CD4-positive, alpha-beta T cell (primary cell): ENCODE measurements at regions not wholly inside any gene's neighbourhood (a gene's known extent, or its start where the extent isn't known, plus 50 kb on each side); places are given as distances from the start of the nearest gene placed in this dataset.

Experiments used
- ATAC-seq: fragments of 200-7000 bp; cut with Tn5 transposase; one replicate; pipeline ENCODE4 v1.10.0; 2022; ENCODE audit warnings: mild to moderate bottlenecking; ENCODE audit not compliant: poor library complexity
- CTCF ChIA-PET: fragments of 350-600 bp; sonication (Branson Sonifier 250); formaldehyde crosslinking; loops from one replicate; lab custom pipeline; 2021; ENCODE audit warnings: antibody characterized with exemption, inconsistent platforms; lab: Charles Lee
- POLR2A ChIA-PET: fragments of 350-600 bp; sonication (Branson Sonifier 250); formaldehyde crosslinking; loops from one replicate; lab custom pipeline; 2021; ENCODE audit warnings: antibody characterized with exemption, inconsistent platforms; lab: Charles Lee
- DNase-seq, 14 experiments: peaks; one replicate each; pipeline ENCODE4 v3.0.0-alpha.2; 2013 to 2020; ENCODE audit warnings: mixed read lengths in 2 of 14
- H3K27ac ChIP-seq, 2 donors: one replicate each; pipeline versions ENCODE4 v1.5.1 to v1.7.0; 2013; ENCODE audit warnings: low read length in 2 of 2, low read depth in 1 of 2, mild to moderate bottlenecking in 1 of 2
- H3K27me3 ChIP-seq, 2 experiments: 1 replicate in 1 of 2; 2 replicates in 1 of 2; pipeline versions ENCODE4 v1.6.1 to v1.7.0; 2013; ENCODE audit warnings: low read length in 2 of 2, control low read depth in 1 of 2, mild to moderate bottlenecking in 1 of 2, moderate library complexity in 1 of 2; ENCODE audit not compliant: insufficient read depth in 2 of 2, control insufficient read depth in 1 of 2
- H3K36me3 ChIP-seq: one replicate; pipeline ENCODE4 v1.6.1; 2013; ENCODE audit warnings: low read length, control low read depth; ENCODE audit not compliant: insufficient read depth
- H3K4me1 ChIP-seq: one replicate; pipeline ENCODE4 v1.6.1; 2013; ENCODE audit warnings: low read length, control low read depth; ENCODE audit not compliant: insufficient read depth
- H3K4me3 ChIP-seq: one replicate; pipeline ENCODE4 v1.5.1; 2013; ENCODE audit warnings: mild to moderate bottlenecking, low read length, moderate library complexity
- H3K9me3 ChIP-seq, 2 experiments: 1 replicate in 1 of 2; 2 replicates in 1 of 2; pipeline versions ENCODE4 v1.6.1 to v1.7.0; 2013; ENCODE audit warnings: low read length in 2 of 2, mild to moderate bottlenecking in 2 of 2, control low read depth in 1 of 2, moderate library complexity in 1 of 2; ENCODE audit not compliant: control insufficient read depth in 1 of 2, insufficient read depth in 1 of 2
- H3K27ac Mint-ChIP-seq: one replicate; pipeline ENCODE4 v1.8.0; 2020; ENCODE audit warnings: mixed read lengths
- H3K27me3 Mint-ChIP-seq: one replicate; pipeline ENCODE4 v1.8.0; 2021; ENCODE audit warnings: mixed read lengths
- H3K36me3 Mint-ChIP-seq: one replicate; pipeline ENCODE4 v1.8.0; 2021; ENCODE audit warnings: low read depth, mixed read lengths
- H3K4me1 Mint-ChIP-seq: one replicate; pipeline ENCODE4 v1.8.0; 2021; ENCODE audit warnings: low read depth, mixed read lengths
- H3K4me3 Mint-ChIP-seq: one replicate; pipeline ENCODE4 v1.8.0; 2020; ENCODE audit warnings: mild to moderate bottlenecking, mixed read lengths
- H3K9me3 Mint-ChIP-seq: one replicate; pipeline ENCODE4 v1.8.0; 2020; ENCODE audit warnings: mixed read lengths
- intact Hi-C, 2 experiments: fragments of 100-400 bp; cut with DNase I in 1 of 2; cut with micrococcal nuclease in 1 of 2; formaldehyde crosslinking; loops; one replicate each; pipeline versions ENCODE4 v1.15.1 to v1.9.0; 2023 to 2025; cut with DNase I, micrococcal nuclease
- TF ChIP-seq, protein P1 (sequence below): fragments of 200-600 bp; IDR thresholded peaks from one replicate; pipeline ENCODE4 v1.8.0; 2022; ENCODE audit warnings: antibody characterized with exemption, mild to moderate bottlenecking

GRCh38 chr5:74394916-74395880 is 245.3 kb downstream of the ENC1 start:
- no peaks in the 10 kb centered on the region for H3K9me3 ChIP-seq
- H3K27me3 Mint-ChIP-seq: no peaks in the 10 kb centered on the region
- intact Hi-C loops: loop anchor here in 1 of 2 experiments (5.0 kb wide), 1 partner anchor 247 kb away; the partner anchor contains the start of gene ENC1
- H3K4me1 Mint-ChIP-seq: no peaks in the 10 kb centered on the region
- H3K9me3 Mint-ChIP-seq: no peaks in the 10 kb centered on the region
- peak in 1 of 14 experiments; percentile 6 for DNase-seq
- H3K36me3 Mint-ChIP-seq: no peaks in the 10 kb centered on the region
- no peak for ATAC-seq
- H3K4me1 ChIP-seq: no peaks in the 10 kb centered on the region
- H3K4me3 Mint-ChIP-seq: no peak overlapping the region
- ChIA-PET POLR2A (no interaction called here), CTCF (no interaction called here)
- TF ChIP-seq, protein P1, sequence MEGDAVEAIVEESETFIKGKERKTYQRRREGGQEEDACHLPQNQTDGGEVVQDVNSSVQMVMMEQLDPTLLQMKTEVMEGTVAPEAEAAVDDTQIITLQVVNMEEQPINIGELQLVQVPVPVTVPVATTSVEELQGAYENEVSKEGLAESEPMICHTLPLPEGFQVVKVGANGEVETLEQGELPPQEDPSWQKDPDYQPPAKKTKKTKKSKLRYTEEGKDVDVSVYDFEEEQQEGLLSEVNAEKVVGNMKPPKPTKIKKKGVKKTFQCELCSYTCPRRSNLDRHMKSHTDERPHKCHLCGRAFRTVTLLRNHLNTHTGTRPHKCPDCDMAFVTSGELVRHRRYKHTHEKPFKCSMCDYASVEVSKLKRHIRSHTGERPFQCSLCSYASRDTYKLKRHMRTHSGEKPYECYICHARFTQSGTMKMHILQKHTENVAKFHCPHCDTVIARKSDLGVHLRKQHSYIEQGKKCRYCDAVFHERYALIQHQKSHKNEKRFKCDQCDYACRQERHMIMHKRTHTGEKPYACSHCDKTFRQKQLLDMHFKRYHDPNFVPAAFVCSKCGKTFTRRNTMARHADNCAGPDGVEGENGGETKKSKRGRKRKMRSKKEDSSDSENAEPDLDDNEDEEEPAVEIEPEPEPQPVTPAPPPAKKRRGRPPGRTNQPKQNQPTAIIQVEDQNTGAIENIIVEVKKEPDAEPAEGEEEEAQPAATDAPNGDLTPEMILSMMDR: peak; percentile 15
- no peak overlapping the region for H3K27ac ChIP-seq
- H3K27ac Mint-ChIP-seq: no peak overlapping the region
- no peak overlapping the region for H3K4me3 ChIP-seq
- H3K27me3 ChIP-seq: no peaks in the 10 kb centered on the region
- no peaks in the 10 kb centered on the region for H3K36me3 ChIP-seq

GRCh38 chr5:74394528-74394915 is 246.0 kb downstream of the ENC1 start:
- intact Hi-C loops: no loop called here
- Histone ChIP-seq H3K4me1 (no peaks in the 10 kb centered on the region), H3K27me3 (no peaks in the 10 kb centered on the region), H3K4me3 (no peak overlapping the region), H3K27ac (no peak overlapping the region), H3K36me3 (no peaks in the 10 kb centered on the region), H3K9me3 (no peaks in the 10 kb centered on the region)
- Mint-ChIP-seq H3K4me3 (no peak overlapping the region), H3K27me3 (no peaks in the 10 kb centered on the region), H3K27ac (no peak overlapping the region), H3K4me1 (no peaks in the 10 kb centered on the region), H3K9me3 (no peaks in the 10 kb centered on the region), H3K36me3 (no peaks in the 10 kb centered on the region)
- CTCF ChIA-PET: no interaction called here
- DNase-seq (peak in 2 of 14 experiments; percentile 19 to 29), ATAC-seq (no peak)
- POLR2A ChIA-PET: no interaction called here
- TF ChIP-seq, protein P1: no peak

DNA sequence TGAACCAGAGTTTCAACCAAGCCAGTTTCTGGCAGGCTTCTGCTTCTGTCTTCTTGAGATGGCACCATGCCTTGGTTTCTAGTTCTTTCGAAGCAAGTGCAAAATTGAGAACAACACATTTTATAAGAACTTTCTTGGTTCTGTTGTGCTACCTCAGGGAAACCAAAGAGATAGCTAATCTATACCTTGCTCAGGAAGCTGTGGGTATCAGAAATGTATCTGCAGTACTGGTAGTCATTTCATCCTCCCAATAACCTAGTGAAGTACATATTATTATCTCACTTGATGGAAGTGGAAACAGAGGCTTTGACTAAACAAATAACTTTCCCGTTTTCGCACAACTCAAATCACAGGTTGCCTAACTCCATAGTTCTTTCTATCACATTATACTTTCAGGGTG is 246.6 kb downstream of the ENC1 start:
- CTCF ChIA-PET: no interaction called here
- POLR2A ChIA-PET: no interaction called here
- Histone ChIP-seq H3K4me1 (no peaks in the 10 kb centered on the region), H3K9me3 (no peaks in the 10 kb centered on the region), H3K27ac (no peak overlapping the region), H3K27me3 (no peaks in the 10 kb centered on the region), H3K36me3 (no peaks in the 10 kb centered on the region), H3K4me3 (no peak overlapping the region)
- DNase-seq (no peak), ATAC-seq (no peak)
- intact Hi-C loops: loop anchor here in 1 of 2 experiments (2.0 kb wide), 1 partner anchor 249 kb away; no protein-coding TSS in a partner anchor
- TF ChIP-seq, protein P1: no peak
- Mint-ChIP-seq H3K4me1 (no peaks in the 10 kb centered on the region), H3K4me3 (no peak overlapping the region), H3K27ac (no peak overlapping the region), H3K9me3 (no peaks in the 10 kb centered on the region), H3K27me3 (no peaks in the 10 kb centered on the region), H3K36me3 (no peaks in the 10 kb centered on the region)
